ENCODE measurements at regions not wholly inside any gene's neighbourhood (a gene's known extent, or its start where the extent isn't known, plus 50 kb on each side); places are given as distances from the start of the nearest gene placed in this dataset.

- H3K4me3 ChIP-seq (ENCODE audit: low read depth, low read length) = no peak overlapping the region
- DNase-seq (ENCODE audit: low read depth) = no peak
- TF ChIP-seq, protein P1, sequence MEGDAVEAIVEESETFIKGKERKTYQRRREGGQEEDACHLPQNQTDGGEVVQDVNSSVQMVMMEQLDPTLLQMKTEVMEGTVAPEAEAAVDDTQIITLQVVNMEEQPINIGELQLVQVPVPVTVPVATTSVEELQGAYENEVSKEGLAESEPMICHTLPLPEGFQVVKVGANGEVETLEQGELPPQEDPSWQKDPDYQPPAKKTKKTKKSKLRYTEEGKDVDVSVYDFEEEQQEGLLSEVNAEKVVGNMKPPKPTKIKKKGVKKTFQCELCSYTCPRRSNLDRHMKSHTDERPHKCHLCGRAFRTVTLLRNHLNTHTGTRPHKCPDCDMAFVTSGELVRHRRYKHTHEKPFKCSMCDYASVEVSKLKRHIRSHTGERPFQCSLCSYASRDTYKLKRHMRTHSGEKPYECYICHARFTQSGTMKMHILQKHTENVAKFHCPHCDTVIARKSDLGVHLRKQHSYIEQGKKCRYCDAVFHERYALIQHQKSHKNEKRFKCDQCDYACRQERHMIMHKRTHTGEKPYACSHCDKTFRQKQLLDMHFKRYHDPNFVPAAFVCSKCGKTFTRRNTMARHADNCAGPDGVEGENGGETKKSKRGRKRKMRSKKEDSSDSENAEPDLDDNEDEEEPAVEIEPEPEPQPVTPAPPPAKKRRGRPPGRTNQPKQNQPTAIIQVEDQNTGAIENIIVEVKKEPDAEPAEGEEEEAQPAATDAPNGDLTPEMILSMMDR (conservative IDR thresholded peaks at IDR 0.05; ENCODE audit: low read depth, low read length) = no peak
These were observed 755.9 kb downstream of the PCDH19 start for GRCh38 chrX:99654188-99654587.

DNA sequence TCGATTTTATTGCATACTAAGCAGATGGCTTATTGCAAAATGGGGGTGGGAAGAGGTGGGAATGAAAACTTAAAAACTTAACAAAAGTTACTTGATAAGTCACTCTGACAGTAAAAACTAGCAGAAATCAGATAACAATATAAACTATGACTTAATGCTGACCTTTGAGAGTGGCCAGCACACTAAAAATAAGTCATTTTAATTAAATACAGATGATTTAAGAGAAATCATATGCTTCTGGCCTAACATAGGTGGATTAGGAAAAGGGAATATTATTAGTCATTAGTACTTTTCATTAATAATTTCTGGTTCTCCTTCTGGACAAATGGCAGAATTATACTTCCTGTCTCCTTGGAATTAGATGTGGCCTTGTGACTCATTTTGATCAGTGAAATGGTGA, 756.7 kb downstream of the PCDH19 start:
- H3K4me3 ChIP-seq (ENCODE audit: low read depth, low read length) = no peak overlapping the region
- TF ChIP-seq, protein P1 (conservative IDR thresholded peaks at IDR 0.05; ENCODE audit: low read depth, low read length) = no peak
- no peak for DNase-seq (ENCODE audit: low read depth)

GRCh38 chrX:99613041-99613440, 797.0 kb downstream of the PCDH19 start:
- TF ChIP-seq, protein P1 (conservative IDR thresholded peaks at IDR 0.05; ENCODE audit: low read depth, low read length) = no peak
- no peak for DNase-seq (ENCODE audit: low read depth)
- no peak overlapping the region for H3K4me3 ChIP-seq (ENCODE audit: low read depth, low read length)

GRCh38 chrX:99603091-99603814, 806.8 kb downstream of the PCDH19 start:
- TF ChIP-seq, protein P1 (conservative IDR thresholded peaks at IDR 0.05; ENCODE audit: low read depth, low read length) = no peak
- no peak for DNase-seq (ENCODE audit: low read depth)
- no peak overlapping the region for H3K4me3 ChIP-seq (ENCODE audit: low read depth, low read length)

- DNase-seq (ENCODE audit: low read depth) = no peak
- TF ChIP-seq, protein P1 (conservative IDR thresholded peaks at IDR 0.05; ENCODE audit: low read depth, low read length) = no peak
These were observed 808.0 kb downstream of the PCDH19 start for GRCh38 chrX:99602107-99602506.

GRCh38 chrX:99588936-99589335, 821.1 kb downstream of the PCDH19 start:
- DNase-seq (ENCODE audit: low read depth) = no peak
- TF ChIP-seq, protein P1 (conservative IDR thresholded peaks at IDR 0.05; ENCODE audit: low read depth, low read length) = no peak
- H3K4me3 ChIP-seq (ENCODE audit: low read depth, low read length) = no peak overlapping the region

More at GRCh38 chrX:99602107-99602506, 808.0 kb downstream of the PCDH19 start:
- H3K4me3 ChIP-seq (ENCODE audit: low read depth, low read length) = no peak overlapping the region

DNA sequence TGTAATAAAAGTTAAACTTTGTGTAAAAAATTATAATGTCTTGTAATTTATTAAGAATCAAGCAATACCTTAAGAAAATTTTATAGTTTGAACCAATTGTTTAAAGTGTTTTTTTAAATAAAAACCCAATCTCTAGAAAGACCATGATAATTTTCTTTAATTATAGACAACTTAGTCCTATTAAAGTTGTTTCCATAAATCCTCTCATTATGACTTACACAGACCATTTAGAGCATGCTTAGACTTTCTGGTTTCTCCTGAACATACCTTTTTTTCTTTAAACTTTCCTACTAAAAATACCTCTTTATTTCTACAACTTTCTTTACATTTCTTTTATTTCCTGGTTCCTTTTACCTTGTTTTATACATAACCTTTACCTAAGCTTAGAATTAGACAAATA, 837.4 kb downstream of the PCDH19 start:
- DNase-seq (ENCODE audit: low read depth) = no peak
- TF ChIP-seq, protein P1 (conservative IDR thresholded peaks at IDR 0.05; ENCODE audit: low read depth, low read length) = no peak
- no peak overlapping the region for H3K4me3 ChIP-seq (ENCODE audit: low read depth, low read length)
